GM18858 (cell line): ENCODE measurements at regions not wholly inside any gene's neighbourhood (a gene's known extent, or its start where the extent isn't known, plus 50 kb on each side); places are given as distances from the start of the nearest gene placed in this dataset.

ENCODE experiments used
- ATAC-seq: cut with Tn5 transposase; IDR thresholded peaks from one replicate; pipeline ENCODE4 v1.9.1; 2021; ENCODE audit not compliant: unreplicated experiment

DNA sequence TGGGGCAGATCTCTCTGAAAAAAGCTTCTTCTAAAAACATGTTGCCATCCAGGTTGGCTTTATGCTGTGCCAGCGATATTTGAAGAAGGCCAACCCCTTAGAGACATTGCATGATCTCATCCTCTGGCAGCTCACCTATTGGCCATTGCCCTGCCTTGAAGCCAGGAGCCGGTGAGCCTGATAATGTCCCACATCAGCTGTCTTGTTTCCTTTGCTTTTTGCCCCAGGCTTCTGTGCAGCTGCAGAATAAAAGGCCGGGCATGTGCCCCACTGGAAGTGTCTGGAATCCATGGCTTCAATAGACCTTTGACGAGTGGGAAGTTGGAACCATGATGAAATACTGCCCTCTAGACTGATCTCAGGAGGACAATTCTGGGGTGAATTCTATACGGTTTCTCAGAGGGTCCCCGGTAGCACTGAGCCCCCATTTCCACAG lies 523.5 kb upstream of the ZEB2 start:
- no peak for ATAC-seq

DNA sequence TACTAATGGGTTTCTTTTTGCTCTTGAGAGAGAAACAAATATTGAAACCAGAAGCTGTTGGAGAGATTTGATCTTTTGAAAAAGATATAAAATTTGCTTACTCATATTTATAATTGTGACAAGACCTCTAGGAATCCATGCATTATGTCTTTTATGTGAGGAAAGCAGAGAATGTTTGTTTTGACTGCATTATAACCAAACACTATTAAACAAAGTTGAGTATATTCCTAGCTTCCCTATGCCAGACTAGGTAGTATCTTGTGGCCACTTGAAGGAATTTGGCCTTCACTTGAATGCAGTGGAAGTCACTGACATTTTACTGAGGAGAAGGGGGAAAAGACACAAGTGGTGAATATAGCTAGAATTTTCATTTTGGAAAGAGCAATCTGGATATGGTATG lies 521.8 kb upstream of the ZEB2 start:
- no peak for ATAC-seq

DNA sequence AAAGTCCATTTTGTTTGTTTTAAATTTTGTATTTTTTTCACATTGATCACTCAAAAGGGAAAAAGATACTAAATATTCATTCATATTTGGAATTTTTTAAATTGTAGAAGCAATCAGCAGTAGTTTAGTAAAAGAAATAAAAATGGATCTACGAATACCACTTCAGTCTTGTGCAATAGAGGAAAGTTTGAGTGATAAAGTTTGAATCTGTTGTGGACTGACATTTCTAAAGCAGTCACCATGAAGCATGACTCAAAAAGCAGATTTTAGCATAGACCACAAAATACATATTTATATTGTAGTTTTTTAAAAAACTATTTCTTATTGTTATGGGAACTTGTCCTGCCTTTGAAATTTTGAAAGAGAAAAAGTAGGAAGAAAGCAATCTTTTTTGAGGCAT lies 520.5 kb upstream of the ZEB2 start:
- no peak for ATAC-seq

DNA sequence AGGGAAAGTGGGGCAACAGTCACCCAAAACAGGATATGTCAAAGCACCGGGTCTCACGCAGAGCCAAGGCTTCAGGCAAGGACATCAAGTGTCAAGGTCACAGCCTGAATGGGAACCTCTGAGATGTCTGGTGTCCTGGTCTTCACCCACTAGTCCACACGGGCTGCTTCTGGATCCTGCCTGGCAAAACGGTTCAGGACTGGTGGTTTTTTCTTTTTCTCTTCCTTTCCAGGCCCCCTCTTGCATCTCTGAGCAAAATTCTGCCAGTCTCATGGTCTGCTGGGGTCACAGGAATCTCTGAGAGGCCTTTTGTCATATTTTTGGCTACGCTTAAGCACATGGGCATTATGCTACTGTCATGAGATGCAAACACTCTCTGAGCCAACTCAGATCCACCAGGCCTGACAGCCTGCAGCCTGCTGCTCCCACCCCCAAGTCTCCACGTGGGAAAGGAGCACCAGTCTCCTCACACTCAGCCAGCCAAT lies 518.2 kb upstream of the ZEB2 start:
- ATAC-seq: no peak

DNA sequence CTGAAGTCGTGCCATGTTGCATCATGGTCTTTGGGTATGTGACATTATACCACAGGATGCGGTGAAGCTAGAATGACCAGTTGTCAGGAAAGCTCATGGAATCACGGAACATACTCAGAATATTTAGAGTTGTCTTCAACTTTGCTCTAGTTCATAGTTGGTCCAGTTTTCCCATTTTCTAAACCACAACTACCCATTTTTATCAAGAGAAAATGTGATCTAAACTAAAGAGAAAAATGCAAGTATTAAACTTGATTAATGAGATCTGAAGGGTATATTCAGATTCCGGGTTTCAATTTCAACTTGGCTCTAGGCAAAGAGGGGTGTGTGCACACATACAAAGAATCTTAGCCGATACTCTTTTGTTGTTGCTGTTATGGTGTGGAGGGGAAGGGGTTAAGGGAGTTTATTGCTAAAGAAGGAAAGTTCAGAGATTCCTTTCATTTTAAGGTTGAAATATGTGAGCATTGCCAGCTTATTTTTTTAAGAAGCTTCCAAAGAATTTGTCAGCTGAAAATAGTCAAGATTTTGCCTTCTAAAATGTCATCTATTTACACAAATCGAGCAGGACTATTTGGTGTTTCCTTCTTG lies 516.6 kb upstream of the ZEB2 start:
- no peak for ATAC-seq

DNA sequence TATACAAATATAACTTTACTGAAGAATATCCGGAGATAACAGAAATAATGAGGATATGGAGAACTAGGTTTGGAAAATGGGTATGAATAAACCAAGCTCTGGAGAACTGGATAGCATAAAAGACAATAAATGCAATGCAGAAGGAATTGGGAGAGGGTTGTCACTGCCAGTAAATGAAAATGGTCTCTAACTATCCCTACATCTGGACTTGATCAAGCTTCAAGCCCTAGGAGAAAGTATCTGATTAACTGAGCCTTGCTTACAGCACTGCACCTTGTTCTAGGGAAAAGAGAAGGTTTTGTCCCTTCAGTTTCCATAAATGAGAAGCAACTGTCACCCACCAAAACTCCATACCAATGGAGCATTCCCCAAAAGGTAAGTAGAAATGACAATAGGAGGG lies 514.6 kb upstream of the ZEB2 start:
- ATAC-seq: no peak

DNA sequence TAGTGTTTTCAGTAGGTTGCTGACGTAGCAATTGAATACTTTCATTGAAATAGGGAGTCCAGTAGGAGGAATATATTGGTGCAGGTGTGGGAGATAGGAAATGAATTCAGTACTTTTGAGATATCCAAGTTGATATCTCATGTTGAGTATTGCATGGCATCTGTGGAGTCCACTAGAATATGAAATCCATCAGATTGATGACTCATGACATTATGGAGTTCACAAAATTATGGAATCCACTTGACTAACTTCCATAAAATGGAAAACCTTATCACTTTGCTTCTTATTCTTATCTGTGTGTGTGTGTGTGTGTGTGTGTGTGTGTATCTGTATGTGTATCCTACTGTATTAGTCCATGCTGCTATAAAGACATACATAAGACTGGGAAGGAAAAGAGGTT lies 513.5 kb upstream of the ZEB2 start:
- no peak for ATAC-seq

DNA sequence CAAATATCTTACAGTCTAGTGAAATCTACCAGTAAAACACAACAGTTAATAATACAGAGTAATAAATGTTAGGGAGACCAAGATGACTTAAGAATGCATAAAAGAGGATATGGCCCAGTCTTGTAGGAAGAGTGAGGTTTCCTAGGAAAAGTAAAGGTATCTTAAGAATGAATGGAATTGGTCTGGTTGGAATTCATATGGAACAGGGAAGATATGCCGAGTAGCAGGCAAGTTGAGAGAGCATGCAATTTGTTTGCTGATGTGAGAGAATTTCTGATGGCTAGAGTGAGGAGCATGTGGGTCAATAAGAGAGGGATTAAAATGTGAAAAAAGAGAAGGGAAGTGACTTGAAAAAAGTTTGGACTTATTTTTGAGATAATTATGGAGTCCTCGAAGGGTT lies 512.9 kb upstream of the ZEB2 start:
- no peak for ATAC-seq

DNA sequence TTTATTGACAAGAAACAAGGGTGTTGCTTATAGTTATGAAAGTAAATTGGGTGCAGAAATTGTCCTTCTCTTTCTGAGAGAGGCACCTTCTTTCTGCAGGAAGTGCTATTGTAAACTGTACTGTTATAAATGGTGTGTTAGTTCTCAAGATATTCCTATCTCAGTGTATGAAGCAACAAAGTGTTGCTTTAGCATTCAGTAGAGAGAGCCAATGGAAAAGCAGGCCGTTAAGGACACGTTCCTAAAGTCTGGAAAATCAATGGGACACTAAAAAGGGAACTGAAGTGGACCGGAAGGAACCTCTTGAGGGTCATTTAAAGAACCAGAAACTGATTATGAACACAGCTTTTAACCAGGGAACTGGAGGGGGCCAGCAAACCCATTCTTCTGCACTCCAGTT lies 510.0 kb upstream of the ZEB2 start:
- no peak for ATAC-seq

DNA sequence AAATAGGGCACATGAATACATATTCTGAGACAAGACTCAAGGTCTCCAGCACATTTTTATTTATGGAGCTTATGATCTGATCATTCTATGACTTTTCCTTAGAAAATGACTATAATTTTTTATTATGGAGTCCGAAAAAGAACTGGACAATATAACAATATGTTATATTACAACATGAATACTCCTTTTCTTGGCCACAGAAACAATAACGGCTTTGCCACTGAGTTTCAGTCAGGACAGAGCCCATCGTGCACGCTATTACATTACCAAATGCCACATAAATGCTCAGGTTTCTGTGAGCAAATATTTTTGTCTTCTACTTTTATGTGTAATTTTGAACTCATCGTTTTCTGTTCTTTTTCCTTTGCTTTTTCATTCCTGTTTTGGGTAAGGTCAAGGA lies 509.2 kb upstream of the ZEB2 start:
- no peak for ATAC-seq

DNA sequence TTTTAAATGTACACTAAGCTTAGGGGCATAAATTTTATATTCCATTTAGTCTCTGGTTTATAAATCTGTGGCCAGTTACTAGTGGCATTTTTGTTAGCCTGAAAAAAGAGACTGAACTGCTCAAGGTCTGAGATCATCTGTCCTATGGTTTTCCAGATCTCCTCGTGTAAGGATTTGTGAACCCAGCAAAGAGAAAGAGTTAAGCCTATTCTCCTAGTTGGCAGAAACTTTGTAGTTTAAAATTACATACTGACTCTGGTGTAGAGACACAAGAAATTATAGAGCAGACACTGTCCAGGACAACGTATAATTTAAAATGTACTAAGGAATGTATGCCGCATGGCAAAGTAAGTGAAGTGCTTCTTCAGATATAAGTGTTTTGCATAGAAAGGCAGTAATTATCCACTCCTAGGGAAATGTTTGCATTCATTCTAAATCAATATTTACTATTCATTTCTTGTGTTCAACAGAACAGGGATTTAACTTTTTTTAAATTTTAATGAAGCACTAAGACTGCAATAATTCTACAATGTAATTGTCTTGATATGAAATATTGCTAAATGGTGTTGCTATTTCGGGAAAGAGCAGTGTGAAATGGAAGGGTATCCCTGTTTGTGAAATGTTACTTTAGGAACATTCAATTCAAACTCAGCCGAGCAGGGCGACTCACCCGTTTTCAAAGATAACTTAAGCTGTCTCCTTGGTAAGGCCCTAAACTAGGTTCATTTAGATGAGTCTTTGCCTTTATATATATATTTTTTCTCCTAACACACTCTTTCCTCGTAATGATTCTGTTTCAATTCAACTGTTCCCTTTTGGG lies 508.4 kb upstream of the ZEB2 start:
- ATAC-seq: no peak

DNA sequence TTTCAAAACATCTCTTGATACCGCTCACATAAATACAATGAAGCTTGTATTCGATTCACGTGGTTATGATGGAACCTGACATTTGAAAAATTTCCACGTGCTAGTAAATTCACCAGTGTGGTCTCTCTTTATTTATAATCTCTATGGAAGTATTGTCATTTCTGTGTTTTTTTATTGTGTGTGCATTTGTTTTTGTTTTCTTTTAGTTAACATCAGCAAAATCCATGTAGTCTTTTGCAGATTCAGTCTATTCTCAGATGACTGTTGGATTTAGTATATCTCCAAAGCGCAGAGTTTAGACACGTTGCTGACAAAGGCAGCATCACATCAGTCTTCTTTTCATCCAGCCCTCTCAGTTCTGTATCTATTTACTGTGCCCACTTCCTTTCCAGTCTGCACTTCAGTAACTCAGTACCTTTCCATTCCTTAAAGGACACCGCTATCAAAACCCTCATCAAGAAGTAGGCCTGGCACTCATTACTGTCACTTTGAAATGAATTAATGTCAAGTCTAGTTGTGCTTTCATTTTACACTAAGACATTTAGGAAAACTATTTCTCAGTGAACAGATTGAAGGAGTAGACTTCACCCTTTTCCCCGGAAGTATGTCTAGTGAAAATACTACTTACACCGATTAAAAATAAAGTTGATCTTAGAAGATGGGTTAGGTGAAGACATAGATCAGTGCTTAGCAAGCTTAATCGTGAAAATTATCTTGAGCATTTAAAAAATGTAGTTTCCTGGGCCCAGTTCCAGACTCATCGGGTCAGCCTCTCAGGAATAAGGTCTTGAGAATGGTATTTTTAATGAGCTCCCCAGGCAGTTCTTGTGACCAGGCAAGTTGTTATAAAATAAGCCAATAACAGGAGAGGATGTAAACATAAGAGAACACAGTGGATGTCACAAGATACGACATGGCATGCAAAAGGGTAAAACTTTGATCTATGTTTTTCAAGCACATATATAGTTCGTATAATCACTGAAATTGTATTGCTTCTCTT lies 506.8 kb upstream of the ZEB2 start:
- no peak for ATAC-seq

DNA sequence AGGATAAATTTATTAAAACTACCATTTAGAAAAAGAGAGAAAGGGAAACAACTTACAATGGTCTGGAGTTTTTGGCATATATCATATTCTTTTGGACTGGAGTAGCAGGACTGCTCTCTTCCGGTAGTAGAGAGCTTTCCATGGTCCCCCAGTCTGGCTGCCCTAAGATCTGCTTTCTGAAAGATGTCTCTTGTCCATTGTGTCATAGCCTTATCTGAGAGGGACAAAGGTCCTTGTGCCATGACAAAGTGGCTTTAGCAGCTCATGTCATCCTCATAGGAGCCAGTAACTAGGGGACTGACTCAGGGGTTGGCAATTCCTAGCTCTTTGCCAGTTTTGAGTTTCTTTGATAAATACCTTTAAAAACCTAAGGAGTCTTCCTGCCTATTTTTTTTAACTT lies 505.5 kb upstream of the ZEB2 start:
- no peak for ATAC-seq

DNA sequence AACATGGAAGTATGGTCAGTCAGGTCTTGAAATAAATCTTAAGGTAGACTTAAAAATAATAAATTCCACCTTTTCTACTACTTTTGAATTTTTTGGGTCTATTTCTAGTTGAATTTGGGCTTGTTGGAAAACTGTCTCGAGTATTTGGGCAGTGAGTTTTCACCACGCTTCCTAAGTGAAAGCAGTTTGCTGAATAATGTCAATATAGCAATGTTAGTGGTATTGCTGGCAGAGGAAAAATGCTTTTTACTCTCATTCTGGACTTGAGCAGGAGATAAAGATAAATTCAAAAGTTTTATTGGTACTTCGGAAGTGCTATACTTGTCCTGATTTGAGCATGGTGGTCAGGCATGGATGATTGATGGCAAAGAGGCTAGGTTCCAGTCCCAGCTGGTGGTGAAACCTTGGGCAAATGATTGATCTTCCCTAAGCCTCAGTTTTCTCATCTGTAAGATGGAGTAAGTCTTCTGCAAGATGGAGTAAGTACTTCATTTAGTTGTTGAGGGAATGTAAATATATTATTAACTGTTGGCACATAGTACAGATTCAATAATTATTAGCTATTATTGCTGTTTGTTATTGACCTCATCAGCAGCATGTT lies 503.5 kb upstream of the ZEB2 start:
- no peak for ATAC-seq

DNA sequence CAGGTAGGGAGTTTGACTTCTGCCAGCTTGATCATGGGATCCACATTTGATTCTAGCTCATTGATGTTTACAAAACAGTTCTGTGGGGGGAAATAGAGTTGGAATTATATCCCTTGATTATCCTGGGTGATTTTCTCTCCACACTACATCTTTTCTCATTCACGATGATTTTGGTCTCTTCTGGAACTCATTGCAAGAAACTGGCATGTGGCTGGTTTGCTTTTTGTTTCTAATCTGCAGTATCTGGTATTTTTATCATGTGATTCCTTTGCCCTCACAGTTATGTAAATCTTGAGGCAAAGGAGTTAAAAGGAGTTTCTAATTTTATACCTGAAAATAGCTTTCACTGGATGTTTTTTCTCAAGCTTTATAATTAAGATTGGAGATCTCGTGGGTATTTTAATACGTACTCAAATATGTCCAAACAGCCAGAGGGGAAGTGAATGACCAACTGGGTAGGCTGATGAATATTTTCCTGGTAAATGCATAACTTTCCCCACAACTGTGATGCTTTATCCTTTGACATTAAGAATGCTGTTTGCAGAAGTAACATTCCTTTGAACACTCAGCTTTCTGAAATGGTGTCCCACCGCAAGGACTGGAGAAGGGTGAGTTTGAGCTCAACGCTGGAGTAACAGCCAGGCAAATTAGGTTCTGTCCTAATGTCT lies 502.9 kb upstream of the ZEB2 start:
- no peak for ATAC-seq

DNA sequence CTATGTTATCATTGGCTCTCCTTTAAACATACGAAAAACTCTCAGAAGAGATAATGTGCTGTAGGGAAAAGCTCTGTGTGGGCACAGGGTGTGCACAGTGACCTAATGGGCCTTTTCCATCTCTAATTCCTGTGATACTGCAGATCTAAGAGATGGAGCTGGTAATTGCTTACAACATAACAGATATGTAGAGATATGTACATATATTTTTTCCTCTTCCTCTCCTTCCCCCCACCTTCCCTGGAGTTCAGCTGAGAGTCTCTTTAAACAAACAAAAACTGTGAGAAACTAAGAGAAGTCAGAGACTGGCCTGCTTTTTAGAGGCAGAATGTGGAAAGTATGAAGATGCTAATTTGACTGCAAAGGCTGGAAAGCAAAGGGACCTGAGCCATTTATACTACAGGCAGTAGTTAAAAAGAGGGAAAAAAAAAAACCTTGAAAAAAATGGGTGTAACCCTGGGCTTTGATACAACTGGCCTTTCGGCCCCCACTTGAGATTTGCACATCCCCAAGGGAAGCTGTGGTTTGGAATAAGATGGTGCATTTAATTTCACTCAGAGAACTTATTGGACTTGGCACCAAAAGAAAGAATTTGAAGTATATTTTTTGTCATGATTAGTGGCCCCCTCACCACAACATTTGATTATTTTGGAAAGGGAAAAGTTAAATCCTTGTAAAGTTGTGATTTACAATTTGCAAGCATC lies 502.2 kb upstream of the ZEB2 start:
- no peak for ATAC-seq

DNA sequence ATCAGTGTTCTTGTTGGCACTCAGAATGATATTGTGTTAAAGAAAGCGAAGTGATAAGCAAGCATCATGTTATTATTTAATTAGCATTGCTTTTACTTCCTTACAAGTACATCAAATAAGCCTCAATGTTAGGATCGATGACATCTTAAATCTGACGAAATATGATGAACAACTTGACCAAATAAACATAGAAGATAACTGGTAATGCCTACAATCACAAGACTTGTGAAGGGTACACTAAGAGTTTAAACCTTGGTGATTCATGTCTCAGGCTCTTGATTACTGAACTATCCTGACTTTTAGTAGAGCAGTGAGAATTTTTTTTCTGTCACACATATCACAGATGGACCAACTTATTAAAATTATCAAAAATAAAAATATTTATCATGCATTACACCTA lies 500.8 kb upstream of the ZEB2 start:
- ATAC-seq: no peak

DNA sequence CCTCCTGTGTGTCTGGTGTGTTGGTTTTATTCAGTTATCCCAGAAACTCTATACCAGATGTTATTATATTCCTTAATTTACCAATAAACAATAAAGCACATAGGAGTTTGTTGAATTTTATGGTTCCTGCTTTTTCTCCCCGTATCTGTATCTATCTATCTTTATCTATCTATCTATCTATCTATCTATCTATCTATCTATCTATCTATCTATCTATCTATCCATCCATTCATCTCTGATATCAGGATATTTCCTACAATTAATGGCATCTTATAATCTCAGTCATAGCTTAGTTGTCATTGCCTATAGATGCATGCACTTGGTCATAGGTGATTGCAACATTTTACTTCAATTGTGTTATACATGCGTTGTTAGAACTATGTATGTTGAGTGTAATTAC lies 500.2 kb upstream of the ZEB2 start:
- ATAC-seq: no peak

DNA sequence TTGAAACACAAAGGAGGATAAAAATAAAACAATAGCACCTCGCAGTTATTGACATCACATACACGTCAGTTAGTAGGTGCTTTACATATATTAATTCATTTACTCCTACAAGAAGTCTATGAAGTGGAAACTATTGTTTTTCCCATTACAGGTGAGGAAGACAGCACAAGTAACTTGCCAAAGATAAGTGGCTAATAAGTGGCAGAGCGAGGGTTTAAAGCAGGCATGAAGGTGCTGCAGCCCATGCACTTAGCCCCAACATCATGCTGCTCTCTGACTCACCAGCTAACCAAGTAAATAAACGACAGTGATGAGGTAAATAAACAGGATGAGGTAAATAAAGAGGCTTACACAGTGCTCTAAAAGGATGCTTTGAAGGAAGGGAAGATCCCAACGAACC lies 498.6 kb upstream of the ZEB2 start:
- ATAC-seq: no peak

DNA sequence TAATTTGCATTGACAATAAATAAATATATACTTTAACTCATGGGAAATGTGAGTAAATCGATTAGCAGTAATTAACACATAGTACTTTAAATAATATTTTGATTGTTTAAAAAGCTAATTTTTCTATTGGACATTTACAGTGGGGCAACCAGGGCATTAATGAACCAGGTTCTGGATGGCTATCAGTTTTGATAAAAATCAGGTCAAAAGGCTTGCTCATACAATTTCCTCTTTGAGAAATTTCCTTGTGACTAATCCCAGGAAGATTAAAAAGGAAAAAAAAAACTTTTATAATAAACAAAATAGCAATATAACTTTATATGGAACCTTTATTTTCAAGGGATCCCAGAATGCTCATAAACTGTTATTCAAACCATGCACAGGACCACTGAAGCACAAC lies 497.2 kb upstream of the ZEB2 start:
- ATAC-seq: no peak
